ENCODE measurements at regions not wholly inside any gene's neighbourhood (a gene's known extent, or its start where the extent isn't known, plus 50 kb on each side); places are given as distances from the start of the nearest gene placed in this dataset.

- no peak for DNase-seq
Measured at GRCh38 chr1:182120411-182121258, 59.1 kb upstream of the ZNF648 start.

DNA sequence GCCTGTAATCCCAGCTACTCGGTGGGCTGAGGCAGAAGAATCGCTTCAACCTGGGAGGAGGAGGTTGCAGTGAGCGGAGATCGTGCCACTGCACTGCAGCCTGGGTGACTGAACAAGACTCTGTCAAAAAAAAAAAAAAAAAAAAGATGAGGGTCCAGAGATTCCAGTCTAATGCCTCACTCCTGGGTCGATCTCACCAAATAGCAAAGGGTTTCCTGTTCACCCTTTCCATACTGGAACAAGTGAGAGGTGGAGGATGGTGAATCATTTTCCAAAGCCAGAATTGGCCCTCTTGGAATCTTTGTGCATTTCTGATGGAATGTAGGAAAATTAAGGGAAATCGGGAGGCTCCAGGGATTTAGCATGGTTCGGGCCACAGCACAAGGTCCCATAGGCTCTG lies 58.1 kb upstream of the ZNF648 start:
- DNase-seq = no peak

GRCh38 chr1:182118851-182119250 lies 57.3 kb upstream of the ZNF648 start:
- no peak for DNase-seq

DNA sequence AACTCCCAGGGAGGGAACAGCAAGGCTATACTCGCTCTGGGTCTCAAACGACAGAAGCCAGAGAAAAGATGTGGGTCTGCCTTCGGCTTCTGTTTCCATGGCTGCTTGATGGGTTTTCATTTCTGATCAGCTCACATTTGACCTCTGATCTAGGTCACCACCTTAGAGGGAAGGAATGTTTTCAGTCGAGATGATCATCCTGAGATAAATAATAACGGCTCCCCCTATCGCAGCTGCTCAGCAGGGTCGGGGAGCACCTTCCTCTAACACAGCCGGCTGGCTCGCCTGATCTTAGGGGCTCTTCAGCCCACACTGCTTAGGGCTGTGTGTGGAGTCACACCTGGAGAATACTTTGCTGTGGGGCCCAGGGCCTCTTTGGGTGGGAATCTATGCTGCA lies 53.1 kb upstream of the ZNF648 start:
- DNase-seq = no peak

- DNase-seq = no peak
Measured at GRCh38 chr1:182113879-182114626, 52.5 kb upstream of the ZNF648 start.

- DNase-seq = no peak
Measured at GRCh38 chr1:182111496-182111895, 50.0 kb upstream of the ZNF648 start.

Data from CD4-positive, alpha-beta T cell treated with Interleukin-4 for 1 hour (primary cell).